DLD1 (cell line): ENCODE measurements at regions not wholly inside any gene's neighbourhood (a gene's known extent, or its start where the extent isn't known, plus 50 kb on each side); places are given as distances from the start of the nearest gene placed in this dataset.

Source experiments
- in situ Hi-C: cut with HindIII; loops from 2 replicates; pipeline ENCODE4 v1.10.0; 2017; ENCODE audit warnings: low sequenced_read_pairs

GRCh38 chr5:74957029-74957784, 91.0 kb upstream of the FAM169A start:
- in situ Hi-C loops = loop anchor here (25.0 kb wide), 1 partner anchor 95 kb away; the partner anchor contains the start of gene FAM169A

GRCh38 chr5:74956278-74956677, 90.1 kb upstream of the FAM169A start:
- in situ Hi-C loops = loop anchor here (25.0 kb wide), 1 partner anchor 94 kb away; the partner anchor contains the start of gene FAM169A

- in situ Hi-C loops = loop anchor here (25.0 kb wide), 1 partner anchor 93 kb away; the partner anchor contains the start of gene FAM169A
Observed at GRCh38 chr5:74954919-74955318, 88.7 kb upstream of the FAM169A start.

- in situ Hi-C loops = loop anchor here (25.0 kb wide), 1 partner anchor 92 kb away; the partner anchor contains the start of gene FAM169A
Observed at GRCh38 chr5:74953937-74954720, 87.9 kb upstream of the FAM169A start.

GRCh38 chr5:74953554-74953936, 87.4 kb upstream of the FAM169A start:
- in situ Hi-C loops = loop anchor here (25.0 kb wide), 1 partner anchor 91 kb away; the partner anchor contains the start of gene FAM169A

GRCh38 chr5:74952406-74952805, 86.2 kb upstream of the FAM169A start:
- in situ Hi-C loops = loop anchor here (25.0 kb wide), 1 partner anchor 90 kb away; the partner anchor contains the start of gene FAM169A

- in situ Hi-C loops = loop anchor here (25.0 kb wide), 1 partner anchor 90 kb away; the partner anchor contains the start of gene FAM169A
Observed at GRCh38 chr5:74951865-74952264, 85.7 kb upstream of the FAM169A start.

- in situ Hi-C loops = loop anchor here (25.0 kb wide), 1 partner anchor 89 kb away; the partner anchor contains the start of gene FAM169A
Observed at GRCh38 chr5:74950836-74951515, 84.8 kb upstream of the FAM169A start.

- in situ Hi-C loops = loop anchor here (25.0 kb wide), 1 partner anchor 88 kb away; the partner anchor contains the start of gene FAM169A
Observed at GRCh38 chr5:74949976-74950375, 83.8 kb upstream of the FAM169A start.

- in situ Hi-C loops = no loop called here
Observed at GRCh38 chr5:74948031-74948546, 81.9 kb upstream of the FAM169A start.

GRCh38 chr5:74946471-74946870, 80.3 kb upstream of the FAM169A start:
- in situ Hi-C loops = no loop called here

GRCh38 chr5:74945561-74946165, 79.5 kb upstream of the FAM169A start:
- in situ Hi-C loops = no loop called here

GRCh38 chr5:74943905-74944304, 77.7 kb upstream of the FAM169A start:
- in situ Hi-C loops = no loop called here

GRCh38 chr5:74942622-74943286, 76.6 kb upstream of the FAM169A start:
- in situ Hi-C loops = no loop called here

GRCh38 chr5:74940782-74941353, 74.7 kb upstream of the FAM169A start:
- in situ Hi-C loops = no loop called here

- in situ Hi-C loops = no loop called here
Observed at GRCh38 chr5:74938250-74938933, 72.2 kb upstream of the FAM169A start.

GRCh38 chr5:74935752-74936091, 69.5 kb upstream of the FAM169A start:
- in situ Hi-C loops = no loop called here

- in situ Hi-C loops = no loop called here
Observed at GRCh38 chr5:74934949-74935751, 69.0 kb upstream of the FAM169A start.
